ENCODE measurements at regions not wholly inside any gene's neighbourhood (a gene's known extent, or its start where the extent isn't known, plus 50 kb on each side); places are given as distances from the start of the nearest gene placed in this dataset.
"Not testable (repeated sequence)": the region's sequence is repeated elsewhere in the genome, so short reads cannot be mapped to it uniquely, and the experiment has no call there.

GRCh38 chr13:80840316-80840976, 499.5 kb upstream of the SPRY2 start:
- no peak for DNase-seq

GRCh38 chr13:80835902-80836301, 495.0 kb upstream of the SPRY2 start:
- DNase-seq: no peak

GRCh38 chr13:80830431-80830830, 489.5 kb upstream of the SPRY2 start:
- DNase-seq: no peak

GRCh38 chr13:80828759-80829158, 487.8 kb upstream of the SPRY2 start:
- no peak for DNase-seq

GRCh38 chr13:80825276-80825675, 484.4 kb upstream of the SPRY2 start:
- no peak for DNase-seq

GRCh38 chr13:80824229-80824628, 483.3 kb upstream of the SPRY2 start:
- DNase-seq: no peak

GRCh38 chr13:80823472-80823871, 482.5 kb upstream of the SPRY2 start:
- DNase-seq: no peak

GRCh38 chr13:80821466-80821865, 480.5 kb upstream of the SPRY2 start:
- no peak for DNase-seq

GRCh38 chr13:80817979-80818378, 477.1 kb upstream of the SPRY2 start:
- DNase-seq: no peak

GRCh38 chr13:80814541-80814940, 473.6 kb upstream of the SPRY2 start:
- no peak for DNase-seq

- DNase-seq: not testable (repeated sequence)
Measured at GRCh38 chr13:80810294-80810693, 469.4 kb upstream of the SPRY2 start.

GRCh38 chr13:80802946-80803345, 462.0 kb upstream of the SPRY2 start:
- no peak for DNase-seq

- DNase-seq: no peak
Measured at GRCh38 chr13:80798576-80799133, 457.7 kb upstream of the SPRY2 start.

- no peak for DNase-seq
Measured at GRCh38 chr13:80787604-80788003, 446.7 kb upstream of the SPRY2 start.

GRCh38 chr13:80783926-80784565, 443.1 kb upstream of the SPRY2 start:
- DNase-seq: peak in 1 of 2 experiments; percentile 12

GRCh38 chr13:80782441-80782840, 441.5 kb upstream of the SPRY2 start:
- no peak for DNase-seq

- DNase-seq: no peak
Measured at GRCh38 chr13:80778297-80778696, 437.4 kb upstream of the SPRY2 start.

- DNase-seq: no peak
Measured at GRCh38 chr13:80757694-80758093, 416.8 kb upstream of the SPRY2 start.

- peak in 1 of 2 experiments; percentile 20 for DNase-seq
Measured at GRCh38 chr13:80755910-80756309, 415.0 kb upstream of the SPRY2 start.

GRCh38 chr13:80754441-80754840, 413.5 kb upstream of the SPRY2 start:
- no peak for DNase-seq

- DNase-seq: peak in 1 of 2 experiments; percentile 2
Measured at GRCh38 chr13:80753866-80754265, 412.9 kb upstream of the SPRY2 start.

- no peak for DNase-seq
Measured at GRCh38 chr13:80751854-80752253, 410.9 kb upstream of the SPRY2 start.

- no peak for DNase-seq
Measured at GRCh38 chr13:80744147-80744914, 403.4 kb upstream of the SPRY2 start.

GRCh38 chr13:80742033-80742432, 401.1 kb upstream of the SPRY2 start:
- no peak for DNase-seq
